Uterus (tissue), 3 donors: ENCODE measurements at regions not wholly inside any gene's neighbourhood (a gene's known extent, or its start where the extent isn't known, plus 50 kb on each side); places are given as distances from the start of the nearest gene placed in this dataset.

Experiments
- DNase-seq, 2 donors: peaks; one replicate each; pipeline ENCODE4 v3.0.0-alpha.2; 2019 to 2020
- H3K27ac ChIP-seq, 2 donors: fragments of 200-600 bp; sonication (generic); 1 replicate in 1 of 2; 2 replicates in 1 of 2; pipeline ENCODE4 v1.5.1; 2016 to 2018
- H3K27me3 ChIP-seq, 2 donors: fragments of 200-600 bp; sonication (generic); one replicate each; pipeline ENCODE4 v1.5.1; 2018 to 2019; ENCODE audit warnings: control low read depth in 1 of 2
- H3K36me3 ChIP-seq, 2 donors: fragments of 200-600 bp; sonication (generic); one replicate each; pipeline ENCODE4 v1.5.1; 2019; ENCODE audit warnings: control low read depth in 1 of 2
- H3K4me1 ChIP-seq, 2 donors: fragments of 200-600 bp; sonication (generic); one replicate each; pipeline ENCODE4 v1.5.1; 2018 to 2019; ENCODE audit warnings: control low read depth in 1 of 2
- H3K4me3 ChIP-seq, 2 donors: fragments of 200-600 bp; sonication (generic); 1 replicate in 1 of 2; 2 replicates in 1 of 2; pipeline ENCODE4 v1.5.1; 2018 to 2019; ENCODE audit warnings: mild to moderate bottlenecking in 1 of 2
- H3K9me3 ChIP-seq, 2 donors: fragments of 200-600 bp; sonication (generic); one replicate each; pipeline ENCODE4 v1.5.1; 2019; ENCODE audit warnings: control low read depth in 1 of 2
- POLR2A ChIP-seq, 2 donors: fragments of 450-650 bp; IDR thresholded peaks; one replicate each; pipeline ENCODE4 v1.6.1; 2016; ENCODE audit warnings: antibody characterized with exemption in 2 of 2, mild to moderate bottlenecking in 1 of 2, moderate library complexity in 1 of 2
- intact Hi-C: fragments of 100-400 bp; cut with DNase I; formaldehyde crosslinking; loops from one replicate; pipeline ENCODE4 v1.15.1; 2023; ENCODE audit warnings: low total_unique reads
- TF ChIP-seq, protein P1 (sequence below), 4 experiments: fragments of 200-600 bp in 2 of 4; fragments of 450-650 bp in 2 of 4; sonication (generic) in 2 of 4; IDR thresholded peaks; one replicate each; pipeline ENCODE4 v1.5.1; 2016 to 2019; ENCODE audit warnings: antibody characterized with exemption in 4 of 4, mild to moderate bottlenecking in 2 of 4, moderate library complexity in 1 of 4
- donor health status: DM: yes; HTN: yes; CAD: no.

DNA sequence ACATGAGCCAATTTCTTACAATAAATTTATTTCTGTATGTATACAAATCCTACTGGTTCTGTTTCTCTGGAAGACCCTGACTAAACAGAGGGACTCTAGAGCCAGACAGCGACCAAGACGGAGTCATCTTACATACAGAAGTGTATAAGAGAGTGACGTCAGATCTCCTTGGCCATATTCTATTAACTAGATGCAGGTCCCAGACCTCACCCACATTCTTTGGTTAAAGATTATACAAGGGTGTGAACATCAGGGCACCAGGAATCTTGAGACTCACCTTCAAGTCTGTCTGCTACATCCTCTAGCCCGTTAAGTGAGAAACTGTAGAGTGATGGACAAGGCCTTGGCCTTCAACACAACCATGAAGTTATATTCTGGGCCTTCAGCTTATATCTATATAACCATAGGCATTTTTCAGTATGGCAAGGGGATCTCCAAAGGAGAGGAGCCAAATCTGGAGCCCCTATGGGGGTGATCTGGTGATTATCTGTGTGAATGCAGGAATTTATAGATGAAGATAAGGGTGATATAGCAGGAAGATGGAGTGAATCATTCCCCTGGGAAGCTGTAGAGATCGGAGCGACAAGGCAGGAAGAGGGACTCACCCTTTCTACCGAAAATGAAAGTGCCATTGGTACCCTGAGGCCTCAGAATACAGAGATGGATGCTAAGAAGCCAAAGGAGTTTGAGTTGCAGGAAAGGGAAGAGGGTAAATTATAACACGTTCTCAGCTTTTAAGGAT is 83.9 kb downstream of the ADAMTS1 start:
- no peak overlapping the region for H3K4me3 ChIP-seq
- H3K27me3 ChIP-seq = no peaks in the 10 kb centered on the region
- no peaks in the 10 kb centered on the region for H3K4me1 ChIP-seq
- no peak overlapping the region for H3K27ac ChIP-seq
- no peaks in the 10 kb centered on the region for H3K9me3 ChIP-seq
- TF ChIP-seq, protein P1, sequence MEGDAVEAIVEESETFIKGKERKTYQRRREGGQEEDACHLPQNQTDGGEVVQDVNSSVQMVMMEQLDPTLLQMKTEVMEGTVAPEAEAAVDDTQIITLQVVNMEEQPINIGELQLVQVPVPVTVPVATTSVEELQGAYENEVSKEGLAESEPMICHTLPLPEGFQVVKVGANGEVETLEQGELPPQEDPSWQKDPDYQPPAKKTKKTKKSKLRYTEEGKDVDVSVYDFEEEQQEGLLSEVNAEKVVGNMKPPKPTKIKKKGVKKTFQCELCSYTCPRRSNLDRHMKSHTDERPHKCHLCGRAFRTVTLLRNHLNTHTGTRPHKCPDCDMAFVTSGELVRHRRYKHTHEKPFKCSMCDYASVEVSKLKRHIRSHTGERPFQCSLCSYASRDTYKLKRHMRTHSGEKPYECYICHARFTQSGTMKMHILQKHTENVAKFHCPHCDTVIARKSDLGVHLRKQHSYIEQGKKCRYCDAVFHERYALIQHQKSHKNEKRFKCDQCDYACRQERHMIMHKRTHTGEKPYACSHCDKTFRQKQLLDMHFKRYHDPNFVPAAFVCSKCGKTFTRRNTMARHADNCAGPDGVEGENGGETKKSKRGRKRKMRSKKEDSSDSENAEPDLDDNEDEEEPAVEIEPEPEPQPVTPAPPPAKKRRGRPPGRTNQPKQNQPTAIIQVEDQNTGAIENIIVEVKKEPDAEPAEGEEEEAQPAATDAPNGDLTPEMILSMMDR (IDR thresholded peaks at IDR 0.05) = no peak
- no peak for TF ChIP-seq POLR2A (IDR thresholded peaks at IDR 0.05)
- no peak for DNase-seq
- intact Hi-C loops = no loop called here
- H3K36me3 ChIP-seq = no peaks in the 10 kb centered on the region

DNA sequence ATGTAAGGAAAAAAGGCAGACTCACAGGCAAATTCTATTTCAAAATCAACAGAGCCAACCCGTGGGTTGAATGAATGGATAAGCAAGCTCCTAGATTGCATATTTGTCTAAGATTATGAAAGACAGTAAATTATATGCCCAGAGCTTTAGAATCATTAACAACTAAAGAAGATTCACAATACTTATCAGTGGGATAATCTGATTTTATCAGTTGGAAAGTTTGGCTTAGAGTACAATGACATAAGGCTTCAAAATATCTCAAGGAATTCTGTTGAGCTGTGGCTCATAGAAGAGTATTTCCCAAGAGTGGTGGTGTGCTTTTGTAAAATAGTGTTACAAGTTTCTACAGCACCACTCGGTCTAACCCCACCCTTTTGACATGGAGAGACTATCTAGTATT is 85.5 kb downstream of the ADAMTS1 start:
- no peaks in the 10 kb centered on the region for H3K9me3 ChIP-seq
- no peaks in the 10 kb centered on the region for H3K4me1 ChIP-seq
- TF ChIP-seq, protein P1 (IDR thresholded peaks at IDR 0.05) = no peak
- no peak for TF ChIP-seq POLR2A (IDR thresholded peaks at IDR 0.05)
- H3K4me3 ChIP-seq = no peak overlapping the region
- H3K27ac ChIP-seq = no peak overlapping the region
- no peaks in the 10 kb centered on the region for H3K36me3 ChIP-seq
- no peak for DNase-seq
- intact Hi-C loops = no loop called here
- H3K27me3 ChIP-seq = no peaks in the 10 kb centered on the region

DNA sequence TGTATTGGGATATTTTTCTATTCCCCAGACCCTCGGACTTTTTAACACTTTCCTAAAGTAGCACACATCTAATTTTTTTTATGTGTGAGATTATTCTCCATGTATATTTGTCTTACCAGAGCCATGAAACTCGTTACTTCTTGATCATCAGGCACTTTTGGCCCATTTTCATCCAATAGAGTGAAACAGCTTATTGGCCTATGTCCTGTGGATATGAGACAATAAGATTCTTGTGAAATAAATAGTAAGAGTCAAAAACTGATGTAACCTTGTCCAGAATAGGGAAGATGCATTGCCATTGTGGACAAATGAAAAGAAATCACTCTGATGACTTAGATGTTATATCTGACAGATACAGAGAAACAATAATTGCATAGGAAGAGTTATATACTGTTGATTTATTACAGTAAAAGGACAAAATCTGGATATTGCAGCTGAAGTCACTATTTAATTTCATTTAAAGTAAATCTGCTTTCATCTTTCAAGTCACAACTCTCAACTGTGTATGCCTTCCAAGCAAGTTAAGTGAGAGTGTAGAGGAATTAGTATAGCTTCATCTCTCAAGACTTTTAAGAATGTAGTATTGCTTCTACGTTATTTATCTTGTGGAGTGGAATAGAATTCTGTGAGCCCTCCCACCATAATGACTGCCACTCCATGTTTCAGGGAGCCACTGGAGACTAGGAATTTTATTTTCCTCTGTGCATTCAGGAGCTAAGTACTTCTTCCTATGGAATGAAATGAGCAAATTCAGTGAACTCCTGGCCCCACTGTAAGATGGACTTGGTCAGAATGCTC is 86.9 kb downstream of the ADAMTS1 start:
- Histone ChIP-seq H3K27ac (no peak overlapping the region), H3K4me1 (no peaks in the 10 kb centered on the region), H3K27me3 (no peaks in the 10 kb centered on the region), H3K36me3 (no peaks in the 10 kb centered on the region), H3K9me3 (no peaks in the 10 kb centered on the region), H3K4me3 (no peak overlapping the region)
- no peak for TF ChIP-seq POLR2A (IDR thresholded peaks at IDR 0.05)
- TF ChIP-seq, protein P1 (IDR thresholded peaks at IDR 0.05) = no peak
- no peak for DNase-seq
- intact Hi-C loops = no loop called here

DNA sequence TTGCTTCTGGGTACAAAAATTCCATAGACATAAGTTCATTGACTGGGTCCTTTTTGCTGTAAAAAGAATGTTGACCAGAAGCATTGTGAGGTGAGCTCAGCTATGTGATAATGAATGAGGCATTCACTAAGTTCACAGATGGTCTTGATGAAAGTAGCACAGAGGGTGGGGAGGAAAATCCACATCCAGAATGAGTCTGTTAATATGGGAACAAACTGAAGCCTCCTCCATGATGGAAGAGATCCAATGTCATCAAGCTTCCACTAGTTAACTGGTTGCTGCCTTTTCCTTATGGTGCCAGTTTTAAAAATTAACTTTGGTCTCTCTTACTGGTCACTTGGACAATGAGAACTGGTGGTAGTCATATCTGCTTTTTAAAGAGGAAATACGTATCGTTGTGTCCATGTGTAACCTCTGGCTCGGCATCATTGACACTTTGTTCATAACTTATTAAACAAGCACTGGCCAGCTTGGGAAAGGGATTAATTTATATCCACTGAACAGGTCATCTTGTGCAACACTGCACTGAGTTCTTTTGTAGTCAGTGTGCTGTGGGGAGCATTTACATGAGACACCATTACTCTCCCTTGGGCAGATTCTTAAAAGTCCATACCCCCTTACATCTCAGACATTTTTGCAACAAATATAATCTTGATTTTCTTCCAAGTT is 88.6 kb downstream of the ADAMTS1 start:
- intact Hi-C loops = no loop called here
- no peak overlapping the region for H3K4me3 ChIP-seq
- H3K27me3 ChIP-seq = no peaks in the 10 kb centered on the region
- TF ChIP-seq, protein P1 (IDR thresholded peaks at IDR 0.05) = no peak
- TF ChIP-seq POLR2A (IDR thresholded peaks at IDR 0.05) = no peak
- no peaks in the 10 kb centered on the region for H3K36me3 ChIP-seq
- no peaks in the 10 kb centered on the region for H3K4me1 ChIP-seq
- H3K27ac ChIP-seq = no peak overlapping the region
- DNase-seq = no peak
- no peaks in the 10 kb centered on the region for H3K9me3 ChIP-seq

DNA sequence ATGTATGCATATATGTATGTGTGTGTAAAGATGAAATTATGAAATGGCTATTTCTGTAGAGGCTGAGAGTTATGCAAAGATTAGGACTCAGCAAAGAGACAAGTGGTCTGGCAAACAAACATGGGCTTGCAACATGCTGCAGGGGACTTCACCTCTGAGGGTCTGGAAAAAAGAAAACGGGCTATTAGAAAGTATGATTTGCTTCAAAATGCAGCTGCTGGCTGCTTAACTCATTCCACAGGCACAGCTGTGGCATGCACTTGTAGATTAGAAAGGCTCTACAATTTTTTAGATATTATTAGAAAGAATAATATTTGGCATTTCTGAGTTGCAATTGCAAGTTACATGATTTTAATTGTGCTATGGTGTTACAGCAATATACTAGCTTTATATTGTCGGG is 90.4 kb downstream of the ADAMTS1 start:
- Histone ChIP-seq H3K4me1 (no peaks in the 10 kb centered on the region), H3K27me3 (no peaks in the 10 kb centered on the region), H3K27ac (no peak overlapping the region), H3K9me3 (no peaks in the 10 kb centered on the region), H3K36me3 (no peaks in the 10 kb centered on the region), H3K4me3 (no peak overlapping the region)
- intact Hi-C loops = no loop called here
- no peak for DNase-seq
- TF ChIP-seq, protein P1 (IDR thresholded peaks at IDR 0.05) = no peak
- no peak for TF ChIP-seq POLR2A (IDR thresholded peaks at IDR 0.05)
